GM23338 (cell line): ENCODE measurements at regions not wholly inside any gene's neighbourhood (a gene's known extent, or its start where the extent isn't known, plus 50 kb on each side); places are given as distances from the start of the nearest gene placed in this dataset.

ENCODE experiments used
- ATAC-seq: fragments of 200-7000 bp; cut with Tn5 transposase; 3 replicates; pipeline ENCODE4 v1.9.1; 2020
- DNase-seq: peaks from one replicate; pipeline ENCODE4 v3.0.0-alpha.2; 2015; ENCODE audit warnings: low spot score
- H2AFZ ChIP-seq: fragments of 200-600 bp; sonication (generic); 2 replicates; pipeline ENCODE4 v1.8.0; 2016; ENCODE audit warnings: antibody characterized with exemption, mild to moderate bottlenecking, moderate library complexity
- H3F3A ChIP-seq: fragments of 200-600 bp; sonication (generic); replicated peaks from 2 replicates; pipeline ENCODE4 v1.8.0; 2017; ENCODE audit warnings: antibody characterized with exemption, mixed run types, low read depth
- H3K27ac ChIP-seq: fragments of 200-600 bp; sonication (generic); 2 replicates; pipeline ENCODE4 v1.6.1; 2016; ENCODE audit warnings: low read depth
- H3K27me3 ChIP-seq: fragments of 200-600 bp; sonication (generic); 2 replicates; pipeline ENCODE4 v1.8.0; 2016; ENCODE audit warnings: mild to moderate bottlenecking, mixed run types, moderate library complexity; ENCODE audit not compliant: insufficient read depth
- H3K36me3 ChIP-seq: fragments of 200-600 bp; sonication (generic); 2 replicates; pipeline ENCODE4 v1.8.0; 2016; ENCODE audit warnings: mild to moderate bottlenecking; ENCODE audit not compliant: insufficient read depth
- H3K4me1 ChIP-seq: fragments of 200-600 bp; sonication (generic); 2 replicates; pipeline ENCODE4 v1.8.0; 2016; ENCODE audit warnings: mild to moderate bottlenecking, moderate library complexity; ENCODE audit not compliant: insufficient read depth
- H3K4me2 ChIP-seq: fragments of 200-600 bp; sonication (generic); 2 replicates; pipeline ENCODE4 v1.7.1; 2017; ENCODE audit warnings: mixed run types
- H3K4me3 ChIP-seq: fragments of 200-600 bp; sonication (generic); 2 replicates; pipeline ENCODE4 v1.6.1; 2016; ENCODE audit warnings: mixed run types
- H3K79me2 ChIP-seq: fragments of 200-600 bp; sonication (generic); replicated peaks from 2 replicates; pipeline ENCODE4 v1.8.0; 2017; ENCODE audit warnings: mild to moderate bottlenecking; ENCODE audit not compliant: insufficient read depth
- H3K9me2 ChIP-seq: fragments of 200-600 bp; sonication (generic); 2 replicates; pipeline ENCODE4 v1.8.0; 2017; ENCODE audit not compliant: insufficient read depth
- H4K20me1 ChIP-seq: fragments of 200-600 bp; sonication (generic); replicated peaks from 2 replicates; pipeline ENCODE4 v1.8.0; 2017; ENCODE audit warnings: mild to moderate bottlenecking; ENCODE audit not compliant: insufficient read depth
- H3K27ac Mint-ChIP-seq: 2 replicates; pipeline ENCODE4 v1.8.0; 2020; ENCODE audit warnings: inconsistent platforms, mild to moderate bottlenecking, moderate library complexity, mixed read lengths
- H3K27me3 Mint-ChIP-seq: 3 replicates; pipeline ENCODE4 v1.8.0; 2022; ENCODE audit warnings: low read depth, mild to moderate bottlenecking, moderate library complexity, mixed read lengths, inconsistent platforms; ENCODE audit not compliant: insufficient read depth, poor library complexity
- H3K36me3 Mint-ChIP-seq: 3 replicates; pipeline ENCODE4 v1.8.0; 2021; ENCODE audit warnings: low read depth, mild to moderate bottlenecking, inconsistent platforms, moderate library complexity, mixed read lengths
- H3K4me1 Mint-ChIP-seq: 3 replicates; pipeline ENCODE4 v1.8.0; 2020; ENCODE audit warnings: mild to moderate bottlenecking, inconsistent platforms, mixed read lengths
- H3K4me3 Mint-ChIP-seq: 3 replicates; pipeline ENCODE4 v1.8.0; 2021; ENCODE audit warnings: moderate library complexity, mild to moderate bottlenecking, inconsistent platforms, mixed read lengths
- H3K9me3 Mint-ChIP-seq: 3 replicates; pipeline ENCODE4 v1.8.0; 2020; ENCODE audit warnings: moderate library complexity, mild to moderate bottlenecking, inconsistent platforms, mixed read lengths
- CREB1 ChIP-seq: fragments of 250-450 bp; sonication (Bioruptor Pico); IDR thresholded peaks from 2 replicates; pipeline ENCODE4 v1.5.0; 2020; ENCODE audit warnings: low read depth, mild to moderate bottlenecking, moderate library complexity
- EZH2 ChIP-seq: fragments of 200-600 bp; sonication (generic); IDR thresholded peaks from one replicate; pipeline ENCODE4 v1.8.0; 2017; ENCODE audit warnings: antibody characterized with exemption, mild to moderate bottlenecking, low read depth; ENCODE audit not compliant: unreplicated experiment
- EZH2phosphoT487 ChIP-seq: fragments of 200-600 bp; sonication (generic); IDR thresholded peaks from one replicate; pipeline ENCODE4 v1.8.1; 2018; ENCODE audit warnings: antibody characterized with exemption; ENCODE audit not compliant: unreplicated experiment
- JUNB ChIP-seq: IDR thresholded peaks from one replicate; pipeline ENCODE4 v1.6.1; 2016; ENCODE audit warnings: antibody characterized with exemption; ENCODE audit not compliant: unreplicated experiment
- NANOG ChIP-seq: IDR thresholded peaks from 2 replicates; pipeline ENCODE4 v1.6.1; 2016; ENCODE audit warnings: antibody characterized with exemption, borderline replicate concordance
- POLR2AphosphoS5 ChIP-seq: IDR thresholded peaks from 2 replicates; pipeline ENCODE4 v1.6.1; 2016; ENCODE audit warnings: antibody characterized with exemption, low read depth
- STAT1 ChIP-seq: IDR thresholded peaks from one replicate; pipeline ENCODE4 v1.6.1; 2016; ENCODE audit warnings: antibody characterized with exemption; ENCODE audit not compliant: unreplicated experiment
- ZNF114 ChIP-seq: fragments of 250-450 bp; sonication (Bioruptor Pico); IDR thresholded peaks from 2 replicates; pipeline ENCODE4 v1.5.0; 2020; ENCODE audit warnings: mild to moderate bottlenecking, moderate library complexity
- ZNF331 ChIP-seq: fragments of 250-450 bp; sonication (Bioruptor Pico); IDR thresholded peaks from 2 replicates; pipeline ENCODE4 v1.5.0; 2020; ENCODE audit warnings: low read depth, mild to moderate bottlenecking, moderate library complexity
- TF ChIP-seq, protein P1 (sequence below): fragments of 250-450 bp; sonication (Bioruptor Pico); IDR thresholded peaks from 2 replicates; pipeline ENCODE4 v1.5.0; 2020; ENCODE audit warnings: mild to moderate bottlenecking, moderate library complexity
- TF ChIP-seq, protein P2 (sequence below): IDR thresholded peaks from one replicate; pipeline ENCODE4 v1.6.1; 2018; ENCODE audit warnings: antibody characterized with exemption; ENCODE audit not compliant: unreplicated experiment
- TF ChIP-seq, protein P3 (sequence below), 2 experiments: fragments of 200-600 bp in 1 of 2; sonication (generic) in 1 of 2; conservative IDR thresholded peaks; 2 replicates each; pipeline versions ENCODE4 v1.5.1 to v1.6.1; 2016 to 2017; ENCODE audit warnings: antibody characterized with exemption in 2 of 2, low read depth in 2 of 2, mild to moderate bottlenecking in 2 of 2, moderate library complexity in 1 of 2
- TF ChIP-seq, protein P4 (sequence below): IDR thresholded peaks from 2 replicates; pipeline ENCODE4 v1.6.1; 2016; ENCODE audit warnings: antibody characterized with exemption

DNA sequence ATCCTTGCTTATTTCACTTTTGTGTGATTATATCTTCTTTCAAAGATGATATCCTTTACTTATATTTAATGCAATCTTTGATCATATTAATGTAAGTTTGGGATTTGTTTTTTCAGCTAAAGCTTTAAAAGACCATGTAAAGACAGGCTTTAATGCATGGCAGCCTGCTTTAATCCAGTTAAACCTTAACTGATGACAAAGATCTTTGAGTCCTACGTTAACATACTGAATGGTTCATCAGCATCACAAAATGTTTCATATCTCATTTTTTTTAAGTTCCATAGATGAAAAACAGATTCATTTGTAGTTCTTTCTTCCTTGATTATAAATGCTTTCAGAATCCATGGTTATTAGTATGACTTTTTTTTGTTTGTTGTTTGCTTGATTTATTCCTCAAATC is 1102.8 kb downstream of the FSTL5 start:
- H3K4me3 ChIP-seq, result no peak overlapping the region
- ATAC-seq (no peak), DNase-seq (no peak)
- no peaks in the 10 kb centered on the region for H3K4me1 Mint-ChIP-seq
- no peaks in the 10 kb centered on the region for H3K9me2 ChIP-seq
- no peaks in the 10 kb centered on the region for H4K20me1 ChIP-seq
- no peaks in the 10 kb centered on the region for H3K36me3 Mint-ChIP-seq
- TF ChIP-seq, protein P1, sequence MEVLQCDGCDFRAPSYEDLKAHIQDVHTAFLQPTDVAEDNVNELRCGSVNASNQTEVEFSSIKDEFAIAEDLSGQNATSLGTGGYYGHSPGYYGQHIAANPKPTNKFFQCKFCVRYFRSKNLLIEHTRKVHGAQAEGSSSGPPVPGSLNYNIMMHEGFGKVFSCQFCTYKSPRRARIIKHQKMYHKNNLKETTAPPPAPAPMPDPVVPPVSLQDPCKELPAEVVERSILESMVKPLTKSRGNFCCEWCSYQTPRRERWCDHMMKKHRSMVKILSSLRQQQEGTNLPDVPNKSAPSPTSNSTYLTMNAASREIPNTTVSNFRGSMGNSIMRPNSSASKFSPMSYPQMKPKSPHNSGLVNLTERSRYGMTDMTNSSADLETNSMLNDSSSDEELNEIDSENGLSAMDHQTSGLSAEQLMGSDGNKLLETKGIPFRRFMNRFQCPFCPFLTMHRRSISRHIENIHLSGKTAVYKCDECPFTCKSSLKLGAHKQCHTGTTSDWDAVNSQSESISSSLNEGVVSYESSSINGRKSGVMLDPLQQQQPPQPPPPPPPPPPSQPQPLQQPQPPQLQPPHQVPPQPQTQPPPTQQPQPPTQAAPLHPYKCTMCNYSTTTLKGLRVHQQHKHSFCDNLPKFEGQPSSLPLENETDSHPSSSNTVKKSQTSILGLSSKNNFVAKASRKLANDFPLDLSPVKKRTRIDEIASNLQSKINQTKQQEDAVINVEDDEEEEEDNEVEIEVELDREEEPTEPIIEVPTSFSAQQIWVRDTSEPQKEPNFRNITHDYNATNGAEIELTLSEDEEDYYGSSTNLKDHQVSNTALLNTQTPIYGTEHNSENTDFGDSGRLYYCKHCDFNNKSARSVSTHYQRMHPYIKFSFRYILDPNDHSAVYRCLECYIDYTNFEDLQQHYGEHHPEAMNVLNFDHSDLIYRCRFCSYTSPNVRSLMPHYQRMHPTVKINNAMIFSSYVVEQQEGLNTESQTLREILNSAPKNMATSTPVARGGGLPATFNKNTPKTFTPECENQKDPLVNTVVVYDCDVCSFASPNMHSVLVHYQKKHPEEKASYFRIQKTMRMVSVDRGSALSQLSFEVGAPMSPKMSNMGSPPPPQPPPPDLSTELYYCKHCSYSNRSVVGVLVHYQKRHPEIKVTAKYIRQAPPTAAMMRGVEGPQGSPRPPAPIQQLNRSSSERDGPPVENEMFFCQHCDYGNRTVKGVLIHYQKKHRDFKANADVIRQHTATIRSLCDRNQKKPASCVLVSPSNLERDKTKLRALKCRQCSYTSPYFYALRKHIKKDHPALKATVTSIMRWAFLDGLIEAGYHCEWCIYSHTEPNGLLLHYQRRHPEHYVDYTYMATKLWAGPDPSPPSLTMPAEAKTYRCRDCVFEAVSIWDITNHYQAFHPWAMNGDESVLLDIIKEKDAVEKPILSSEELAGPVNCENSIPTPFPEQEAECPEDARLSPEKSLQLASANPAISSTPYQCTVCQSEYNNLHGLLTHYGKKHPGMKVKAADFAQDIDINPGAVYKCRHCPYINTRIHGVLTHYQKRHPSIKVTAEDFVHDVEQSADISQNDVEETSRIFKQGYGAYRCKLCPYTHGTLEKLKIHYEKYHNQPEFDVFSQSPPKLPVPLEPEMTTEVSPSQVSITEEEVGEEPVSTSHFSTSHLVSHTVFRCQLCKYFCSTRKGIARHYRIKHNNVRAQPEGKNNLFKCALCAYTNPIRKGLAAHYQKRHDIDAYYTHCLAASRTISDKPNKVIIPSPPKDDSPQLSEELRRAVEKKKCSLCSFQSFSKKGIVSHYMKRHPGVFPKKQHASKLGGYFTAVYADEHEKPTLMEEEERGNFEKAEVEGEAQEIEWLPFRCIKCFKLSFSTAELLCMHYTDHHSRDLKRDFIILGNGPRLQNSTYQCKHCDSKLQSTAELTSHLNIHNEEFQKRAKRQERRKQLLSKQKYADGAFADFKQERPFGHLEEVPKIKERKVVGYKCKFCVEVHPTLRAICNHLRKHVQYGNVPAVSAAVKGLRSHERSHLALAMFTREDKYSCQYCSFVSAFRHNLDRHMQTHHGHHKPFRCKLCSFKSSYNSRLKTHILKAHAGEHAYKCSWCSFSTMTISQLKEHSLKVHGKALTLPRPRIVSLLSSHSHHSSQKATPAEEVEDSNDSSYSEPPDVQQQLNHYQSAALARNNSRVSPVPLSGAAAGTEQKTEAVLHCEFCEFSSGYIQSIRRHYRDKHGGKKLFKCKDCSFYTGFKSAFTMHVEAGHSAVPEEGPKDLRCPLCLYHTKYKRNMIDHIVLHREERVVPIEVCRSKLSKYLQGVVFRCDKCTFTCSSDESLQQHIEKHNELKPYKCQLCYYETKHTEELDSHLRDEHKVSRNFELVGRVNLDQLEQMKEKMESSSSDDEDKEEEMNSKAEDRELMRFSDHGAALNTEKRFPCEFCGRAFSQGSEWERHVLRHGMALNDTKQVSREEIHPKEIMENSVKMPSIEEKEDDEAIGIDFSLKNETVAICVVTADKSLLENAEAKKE (CRISPR knock-in tag), result no peak
- no peak for TF ChIP-seq NANOG
- no peak for TF ChIP-seq CREB1 (CRISPR knock-in tag)
- TF ChIP-seq, protein P2, sequence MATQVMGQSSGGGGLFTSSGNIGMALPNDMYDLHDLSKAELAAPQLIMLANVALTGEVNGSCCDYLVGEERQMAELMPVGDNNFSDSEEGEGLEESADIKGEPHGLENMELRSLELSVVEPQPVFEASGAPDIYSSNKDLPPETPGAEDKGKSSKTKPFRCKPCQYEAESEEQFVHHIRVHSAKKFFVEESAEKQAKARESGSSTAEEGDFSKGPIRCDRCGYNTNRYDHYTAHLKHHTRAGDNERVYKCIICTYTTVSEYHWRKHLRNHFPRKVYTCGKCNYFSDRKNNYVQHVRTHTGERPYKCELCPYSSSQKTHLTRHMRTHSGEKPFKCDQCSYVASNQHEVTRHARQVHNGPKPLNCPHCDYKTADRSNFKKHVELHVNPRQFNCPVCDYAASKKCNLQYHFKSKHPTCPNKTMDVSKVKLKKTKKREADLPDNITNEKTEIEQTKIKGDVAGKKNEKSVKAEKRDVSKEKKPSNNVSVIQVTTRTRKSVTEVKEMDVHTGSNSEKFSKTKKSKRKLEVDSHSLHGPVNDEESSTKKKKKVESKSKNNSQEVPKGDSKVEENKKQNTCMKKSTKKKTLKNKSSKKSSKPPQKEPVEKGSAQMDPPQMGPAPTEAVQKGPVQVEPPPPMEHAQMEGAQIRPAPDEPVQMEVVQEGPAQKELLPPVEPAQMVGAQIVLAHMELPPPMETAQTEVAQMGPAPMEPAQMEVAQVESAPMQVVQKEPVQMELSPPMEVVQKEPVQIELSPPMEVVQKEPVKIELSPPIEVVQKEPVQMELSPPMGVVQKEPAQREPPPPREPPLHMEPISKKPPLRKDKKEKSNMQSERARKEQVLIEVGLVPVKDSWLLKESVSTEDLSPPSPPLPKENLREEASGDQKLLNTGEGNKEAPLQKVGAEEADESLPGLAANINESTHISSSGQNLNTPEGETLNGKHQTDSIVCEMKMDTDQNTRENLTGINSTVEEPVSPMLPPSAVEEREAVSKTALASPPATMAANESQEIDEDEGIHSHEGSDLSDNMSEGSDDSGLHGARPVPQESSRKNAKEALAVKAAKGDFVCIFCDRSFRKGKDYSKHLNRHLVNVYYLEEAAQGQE, result no peak
- no peak for TF ChIP-seq ZNF114 (CRISPR knock-in tag)
- TF ChIP-seq JUNB, result no peak
- TF ChIP-seq, protein P3, sequence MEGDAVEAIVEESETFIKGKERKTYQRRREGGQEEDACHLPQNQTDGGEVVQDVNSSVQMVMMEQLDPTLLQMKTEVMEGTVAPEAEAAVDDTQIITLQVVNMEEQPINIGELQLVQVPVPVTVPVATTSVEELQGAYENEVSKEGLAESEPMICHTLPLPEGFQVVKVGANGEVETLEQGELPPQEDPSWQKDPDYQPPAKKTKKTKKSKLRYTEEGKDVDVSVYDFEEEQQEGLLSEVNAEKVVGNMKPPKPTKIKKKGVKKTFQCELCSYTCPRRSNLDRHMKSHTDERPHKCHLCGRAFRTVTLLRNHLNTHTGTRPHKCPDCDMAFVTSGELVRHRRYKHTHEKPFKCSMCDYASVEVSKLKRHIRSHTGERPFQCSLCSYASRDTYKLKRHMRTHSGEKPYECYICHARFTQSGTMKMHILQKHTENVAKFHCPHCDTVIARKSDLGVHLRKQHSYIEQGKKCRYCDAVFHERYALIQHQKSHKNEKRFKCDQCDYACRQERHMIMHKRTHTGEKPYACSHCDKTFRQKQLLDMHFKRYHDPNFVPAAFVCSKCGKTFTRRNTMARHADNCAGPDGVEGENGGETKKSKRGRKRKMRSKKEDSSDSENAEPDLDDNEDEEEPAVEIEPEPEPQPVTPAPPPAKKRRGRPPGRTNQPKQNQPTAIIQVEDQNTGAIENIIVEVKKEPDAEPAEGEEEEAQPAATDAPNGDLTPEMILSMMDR (conservative IDR thresholded peaks at IDR 0.05; ENCODE audit: low read depth in 2 of 2), result no peak
- no peak for TF ChIP-seq ZNF331 (CRISPR knock-in tag)
- TF ChIP-seq STAT1, result no peak
- TF ChIP-seq, protein P4, sequence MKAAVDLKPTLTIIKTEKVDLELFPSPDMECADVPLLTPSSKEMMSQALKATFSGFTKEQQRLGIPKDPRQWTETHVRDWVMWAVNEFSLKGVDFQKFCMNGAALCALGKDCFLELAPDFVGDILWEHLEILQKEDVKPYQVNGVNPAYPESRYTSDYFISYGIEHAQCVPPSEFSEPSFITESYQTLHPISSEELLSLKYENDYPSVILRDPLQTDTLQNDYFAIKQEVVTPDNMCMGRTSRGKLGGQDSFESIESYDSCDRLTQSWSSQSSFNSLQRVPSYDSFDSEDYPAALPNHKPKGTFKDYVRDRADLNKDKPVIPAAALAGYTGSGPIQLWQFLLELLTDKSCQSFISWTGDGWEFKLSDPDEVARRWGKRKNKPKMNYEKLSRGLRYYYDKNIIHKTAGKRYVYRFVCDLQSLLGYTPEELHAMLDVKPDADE, result no peak
- TF ChIP-seq POLR2AphosphoS5, result no peak
- TF ChIP-seq EZH2, result no peak
- no peak for TF ChIP-seq EZH2phosphoT487
- no peaks in the 10 kb centered on the region for H3K36me3 ChIP-seq
- H3K27me3 ChIP-seq, result no peaks in the 10 kb centered on the region
- no peak overlapping the region for H3K27ac ChIP-seq
- H3K9me3 Mint-ChIP-seq, result no peaks in the 10 kb centered on the region; the same call in 2 of the 3 replicates
- H3K27ac Mint-ChIP-seq, result no peak overlapping the region
- H3K27me3 Mint-ChIP-seq, result no peaks in the 10 kb centered on the region
- no peaks in the 10 kb centered on the region for H3K79me2 ChIP-seq
- H3K4me2 ChIP-seq, result no peak overlapping the region
- no peak overlapping the region for H3K4me3 Mint-ChIP-seq
- H3F3A ChIP-seq, result no peaks in the 10 kb centered on the region
- no peak overlapping the region for H2AFZ ChIP-seq
- no peaks in the 10 kb centered on the region for H3K4me1 ChIP-seq
